Coronary artery (tissue), 2 donors: ENCODE measurements at regions not wholly inside any gene's neighbourhood (a gene's known extent, or its start where the extent isn't known, plus 50 kb on each side); places are given as distances from the start of the nearest gene placed in this dataset.

Experiments used
- DNase-seq: peaks from one replicate; pipeline ENCODE4 v3.0.0-alpha.2; 2017; ENCODE audit warnings: low spot score
- H3K27ac ChIP-seq, 2 donors: fragments of 200-600 bp; sonication (generic); one replicate each; pipeline ENCODE4 v1.5.1; 2016 to 2019
- H3K4me3 ChIP-seq: fragments of 200-600 bp; sonication (generic); 2 replicates; pipeline ENCODE4 v1.5.1; 2016; ENCODE audit warnings: mild to moderate bottlenecking, moderate library complexity
- CTCF ChIP-seq: fragments of 200-600 bp; sonication (generic); IDR thresholded peaks from one replicate; pipeline ENCODE4 v1.5.1; 2019; ENCODE audit warnings: antibody characterized with exemption

GRCh38 chr4:59904331-59904730, 1295.8 kb upstream of the ADGRL3 start:
- no peak for TF ChIP-seq CTCF
- Histone ChIP-seq H3K27ac (no peak overlapping the region), H3K4me3 (no peak overlapping the region)
- no peak for DNase-seq

GRCh38 chr4:59920416-59920815, 1279.7 kb upstream of the ADGRL3 start:
- H3K4me3 ChIP-seq: no peak overlapping the region
- no peak for DNase-seq
- no peak for TF ChIP-seq CTCF
- H3K27ac ChIP-seq: no peak overlapping the region

GRCh38 chr4:59925290-59925689, 1274.8 kb upstream of the ADGRL3 start:
- H3K27ac ChIP-seq: no peak overlapping the region
- no peak overlapping the region for H3K4me3 ChIP-seq
- DNase-seq: no peak
- TF ChIP-seq CTCF: no peak

- TF ChIP-seq CTCF: no peak
- DNase-seq: no peak
- Histone ChIP-seq H3K27ac (no peak overlapping the region), H3K4me3 (no peak overlapping the region)
Measured at GRCh38 chr4:59936566-59936965, 1263.6 kb upstream of the ADGRL3 start.

GRCh38 chr4:59938166-59938565, 1262.0 kb upstream of the ADGRL3 start:
- Histone ChIP-seq H3K27ac (no peak overlapping the region), H3K4me3 (no peak overlapping the region)
- no peak for TF ChIP-seq CTCF
- no peak for DNase-seq

- Histone ChIP-seq H3K27ac (no peak overlapping the region), H3K4me3 (no peak overlapping the region)
- TF ChIP-seq CTCF: no peak
- no peak for DNase-seq
Measured at GRCh38 chr4:59945277-59945676, 1254.8 kb upstream of the ADGRL3 start.

GRCh38 chr4:59945716-59946115, 1254.4 kb upstream of the ADGRL3 start:
- no peak for DNase-seq
- no peak for TF ChIP-seq CTCF
- Histone ChIP-seq H3K27ac (no peak overlapping the region), H3K4me3 (no peak overlapping the region)
